GM12801 (cell line): ENCODE measurements at regions not wholly inside any gene's neighbourhood (a gene's known extent, or its start where the extent isn't known, plus 50 kb on each side); places are given as distances from the start of the nearest gene placed in this dataset.

ENCODE experiments used
- CTCF ChIP-seq: IDR thresholded peaks from one replicate; pipeline ENCODE4 v1.5.1; 2011; ENCODE audit warnings: control low read depth; ENCODE audit not compliant: insufficient read length; ENCODE audit errors: extremely low read depth

GRCh38 chr5:165108809-165109208, 1603.4 kb downstream of the MAT2B start:
- no peak for TF ChIP-seq CTCF

- TF ChIP-seq CTCF, result no peak
Observed at GRCh38 chr5:165119175-165119574, 1613.8 kb downstream of the MAT2B start.

GRCh38 chr5:165126598-165126997, 1621.2 kb downstream of the MAT2B start:
- no peak for TF ChIP-seq CTCF

- no peak for TF ChIP-seq CTCF
Observed at GRCh38 chr5:165127941-165128340, 1622.5 kb downstream of the MAT2B start.

- no peak for TF ChIP-seq CTCF
Observed at GRCh38 chr5:165130656-165131055, 1625.2 kb downstream of the MAT2B start.

- TF ChIP-seq CTCF, result no peak
Observed at GRCh38 chr5:165134155-165134554, 1628.7 kb downstream of the MAT2B start.

GRCh38 chr5:165135565-165135964, 1630.1 kb downstream of the MAT2B start:
- no peak for TF ChIP-seq CTCF

- no peak for TF ChIP-seq CTCF
Observed at GRCh38 chr5:165137701-165138100, 1632.3 kb downstream of the MAT2B start.
